ENCODE measurements at regions not wholly inside any gene's neighbourhood (a gene's known extent, or its start where the extent isn't known, plus 50 kb on each side); places are given as distances from the start of the nearest gene placed in this dataset.
"Not testable (repeated sequence)": the region's sequence is repeated elsewhere in the genome, so short reads cannot be mapped to it uniquely, and the experiment has no call there.

DNA sequence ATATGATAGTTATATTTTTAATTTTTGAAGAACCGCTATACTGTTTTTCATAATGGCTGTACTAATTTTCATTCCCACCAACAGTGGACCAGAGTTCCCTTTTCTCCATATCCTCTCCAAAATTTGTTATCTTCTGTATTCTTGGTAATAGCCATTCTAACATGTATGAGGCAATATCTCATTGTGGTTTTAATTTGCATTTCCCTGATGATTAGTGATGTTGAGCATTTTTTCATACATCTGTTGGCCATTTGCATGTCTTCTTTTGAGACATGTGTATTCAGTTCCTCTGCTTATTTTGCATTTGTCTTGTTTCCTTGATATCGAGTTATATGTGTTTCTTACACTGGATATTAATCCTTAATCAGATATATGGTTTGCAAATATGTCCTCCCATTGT is 770.8 kb upstream of the MBL2 start:
- no peak for DNase-seq (ENCODE audit: extremely low read depth, low read depth)

- DNase-seq (ENCODE audit: extremely low read depth, low read depth): peak; percentile 12
These were observed 764.9 kb upstream of the MBL2 start for GRCh38 chr10:53537508-53537907.

DNA sequence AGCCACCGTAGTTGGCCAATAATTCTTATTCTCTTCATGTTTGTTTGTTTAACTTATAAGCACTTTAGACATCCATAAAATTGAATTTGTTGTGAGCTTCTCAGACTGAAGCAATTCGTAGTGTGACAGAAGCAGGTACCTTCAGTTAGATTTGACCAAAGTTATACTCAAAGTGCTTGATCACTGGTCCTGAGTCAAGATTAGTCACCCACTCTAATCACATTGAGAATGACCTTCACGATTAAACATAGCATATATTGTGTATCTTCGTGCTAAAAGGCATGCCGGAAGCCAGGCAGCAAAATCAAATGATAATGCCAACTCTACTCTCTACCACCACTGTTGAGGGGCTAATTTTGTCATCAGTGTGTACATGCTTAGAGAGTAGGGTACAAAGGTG is 763.7 kb upstream of the MBL2 start:
- DNase-seq (ENCODE audit: extremely low read depth, low read depth): peak; percentile 41

GRCh38 chr10:53534428-53534827 is 761.8 kb upstream of the MBL2 start:
- DNase-seq (ENCODE audit: extremely low read depth, low read depth): no peak

DNA sequence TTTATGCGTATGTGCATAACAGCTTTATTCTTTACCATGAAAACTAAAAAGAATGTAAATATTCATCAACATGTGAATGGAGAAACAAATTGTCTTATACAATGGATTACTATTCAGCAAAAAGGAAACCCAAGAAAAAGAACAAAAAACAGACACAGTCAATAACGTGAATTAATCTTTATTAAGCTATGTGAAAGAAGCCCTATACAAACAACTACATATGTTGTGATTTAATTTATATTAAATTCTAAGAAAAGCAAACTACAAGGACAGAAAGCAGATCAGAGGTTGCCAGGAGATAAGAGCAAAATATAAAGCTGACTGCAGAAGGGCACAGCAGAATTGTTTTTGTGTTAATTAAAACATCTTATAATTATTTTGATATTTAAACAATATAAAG is 756.4 kb upstream of the MBL2 start:
- DNase-seq (ENCODE audit: extremely low read depth, low read depth): no peak

GRCh38 chr10:53521046-53521445 is 748.5 kb upstream of the MBL2 start:
- no peak for DNase-seq (ENCODE audit: extremely low read depth, low read depth)

- DNase-seq (ENCODE audit: extremely low read depth, low read depth): no peak
These were observed 735.6 kb upstream of the MBL2 start for GRCh38 chr10:53508197-53508596.

DNA sequence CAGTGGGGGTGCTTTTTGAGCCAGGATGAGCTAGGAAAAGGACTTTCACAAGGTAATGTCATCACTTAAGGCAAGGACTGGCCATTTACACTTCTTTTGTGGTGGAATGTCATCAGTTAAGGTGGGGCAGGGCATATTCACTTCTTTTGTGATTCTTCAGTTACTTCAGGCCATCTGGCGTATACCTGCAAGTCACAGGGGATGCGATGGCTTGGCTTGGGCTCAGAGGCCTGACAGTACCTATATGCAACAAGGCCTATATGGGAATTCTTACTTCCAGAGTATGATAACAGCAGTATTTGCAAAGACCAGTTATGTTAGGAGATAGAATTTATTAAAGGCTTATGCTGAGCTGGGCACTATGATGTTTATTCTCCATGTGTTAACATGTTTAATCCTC is 731.9 kb upstream of the MBL2 start:
- not testable (repeated sequence) for DNase-seq (ENCODE audit: extremely low read depth, low read depth)

- no peak for DNase-seq (ENCODE audit: extremely low read depth, low read depth)
These were observed 719.2 kb upstream of the MBL2 start for GRCh38 chr10:53491774-53492173.

DNA sequence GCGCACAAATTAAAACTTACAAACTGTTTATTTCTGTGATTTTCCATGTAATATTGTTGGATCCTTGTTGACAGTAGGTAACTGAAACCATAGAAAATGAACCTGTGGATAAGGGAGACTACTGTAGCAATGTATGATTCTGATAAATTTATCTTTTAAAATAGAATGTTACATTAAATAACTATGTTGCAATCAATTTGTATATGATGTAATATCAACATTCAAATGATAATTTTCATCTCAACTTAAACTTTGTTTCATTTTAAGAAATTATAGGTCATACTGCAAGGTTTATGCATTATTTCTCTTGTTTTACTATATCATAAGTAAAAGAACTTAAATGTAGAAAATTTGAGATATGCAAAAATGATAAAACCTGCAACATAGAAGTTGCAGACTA is 718.0 kb upstream of the MBL2 start:
- no peak for DNase-seq (ENCODE audit: extremely low read depth, low read depth)

DNA sequence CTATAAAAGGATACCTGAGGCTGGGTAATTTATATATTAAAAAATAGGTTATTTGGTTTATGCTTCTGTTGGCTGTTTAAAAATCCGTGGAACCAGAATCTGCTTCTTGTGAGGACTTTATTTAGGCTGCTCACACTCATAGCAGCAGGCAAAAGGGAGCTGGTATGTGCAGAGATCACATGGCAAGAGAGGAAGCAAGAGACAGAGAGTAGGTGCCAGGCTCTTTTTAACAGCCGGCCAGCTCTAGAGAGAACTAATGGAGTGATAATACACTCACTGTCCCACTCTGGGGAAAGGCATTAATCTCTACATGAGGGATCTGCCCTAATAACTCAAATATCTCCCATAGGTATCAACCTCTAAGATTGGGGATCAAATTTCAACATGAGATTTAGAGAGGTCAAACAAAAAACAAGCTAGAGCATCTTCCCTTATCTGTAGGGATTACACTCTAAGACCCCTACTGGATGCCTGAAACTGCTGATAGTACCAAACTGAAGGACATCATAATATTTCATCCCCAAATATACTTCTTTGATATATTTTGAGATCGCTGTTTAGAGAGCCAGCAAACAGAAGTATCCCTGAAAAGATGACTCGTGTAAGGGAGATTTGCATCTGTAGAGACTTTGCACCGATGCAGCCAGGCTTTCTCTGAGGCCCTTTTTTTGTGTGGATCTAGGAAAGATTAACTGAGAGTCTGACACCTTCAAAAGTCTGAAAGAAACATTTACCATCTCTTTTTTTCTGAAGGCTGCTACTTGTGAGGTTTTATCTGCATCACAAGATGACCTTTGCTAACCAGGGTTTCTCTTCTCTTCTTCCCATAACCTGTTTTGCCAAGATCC is 717.0 kb upstream of the MBL2 start:
- DNase-seq (ENCODE audit: extremely low read depth, low read depth): no peak

- DNase-seq (ENCODE audit: extremely low read depth, low read depth): no peak
These were observed 714.7 kb upstream of the MBL2 start for GRCh38 chr10:53487019-53487983.

GRCh38 chr10:53485422-53485821 is 712.8 kb upstream of the MBL2 start:
- DNase-seq (ENCODE audit: extremely low read depth, low read depth): not testable (repeated sequence)

DNA sequence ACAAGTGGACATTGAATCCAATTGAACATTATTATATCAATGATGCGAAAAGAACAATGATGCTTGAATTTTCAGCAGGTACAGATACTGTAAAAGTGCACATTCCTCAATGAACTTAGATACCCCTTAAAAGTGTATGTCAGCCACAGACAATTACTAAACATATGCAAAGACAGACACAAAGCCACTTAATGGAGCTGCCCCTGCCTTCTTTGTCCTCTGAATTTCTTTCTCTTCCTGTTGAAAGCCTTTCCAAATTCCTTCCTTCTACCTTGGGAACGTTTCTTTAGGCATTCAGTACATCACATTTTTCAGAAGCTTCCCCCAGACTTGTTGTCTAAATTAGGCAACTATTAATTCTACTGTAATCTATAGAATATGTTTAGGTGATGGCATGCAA is 706.8 kb upstream of the MBL2 start:
- DNase-seq (ENCODE audit: extremely low read depth, low read depth): no peak

GRCh38 chr10:53477313-53477675 is 704.7 kb upstream of the MBL2 start:
- DNase-seq (ENCODE audit: extremely low read depth, low read depth): no peak

DNA sequence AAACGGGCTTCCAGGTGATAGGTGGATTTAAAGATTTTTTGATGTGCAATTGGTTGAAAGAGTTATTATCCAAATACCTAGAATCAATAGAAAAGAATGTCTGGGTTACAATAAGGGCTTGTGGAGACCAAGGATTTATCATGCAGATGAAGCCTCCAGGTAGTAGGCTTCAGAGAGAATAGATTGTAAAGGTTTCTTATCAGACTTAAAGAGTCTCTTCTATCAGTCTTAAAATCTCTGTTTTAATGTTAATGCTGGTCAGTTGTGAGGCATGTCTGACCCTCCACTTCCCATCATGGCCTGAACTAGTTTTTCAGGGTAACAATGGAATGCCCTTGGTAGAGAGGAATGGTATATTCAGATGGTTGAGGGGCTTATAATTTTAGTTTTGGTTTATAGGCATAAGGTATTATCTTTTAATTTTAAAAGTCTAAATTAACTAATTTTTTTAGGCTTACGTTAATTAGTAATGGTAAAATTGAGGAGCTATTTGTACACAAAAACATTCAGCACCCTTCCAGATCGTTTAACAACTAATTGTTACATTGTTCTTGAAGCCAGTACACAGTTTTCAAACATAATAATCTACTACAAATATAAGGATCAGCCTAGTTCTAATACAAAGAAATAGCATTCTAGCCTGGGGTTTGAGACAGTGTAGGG is 704.2 kb upstream of the MBL2 start:
- DNase-seq (ENCODE audit: extremely low read depth, low read depth): no peak

GRCh38 chr10:53469383-53469782 is 696.8 kb upstream of the MBL2 start:
- DNase-seq (ENCODE audit: extremely low read depth, low read depth): no peak

- DNase-seq (ENCODE audit: extremely low read depth, low read depth): no peak
These were observed 691.0 kb upstream of the MBL2 start for GRCh38 chr10:53463539-53463938.

DNA sequence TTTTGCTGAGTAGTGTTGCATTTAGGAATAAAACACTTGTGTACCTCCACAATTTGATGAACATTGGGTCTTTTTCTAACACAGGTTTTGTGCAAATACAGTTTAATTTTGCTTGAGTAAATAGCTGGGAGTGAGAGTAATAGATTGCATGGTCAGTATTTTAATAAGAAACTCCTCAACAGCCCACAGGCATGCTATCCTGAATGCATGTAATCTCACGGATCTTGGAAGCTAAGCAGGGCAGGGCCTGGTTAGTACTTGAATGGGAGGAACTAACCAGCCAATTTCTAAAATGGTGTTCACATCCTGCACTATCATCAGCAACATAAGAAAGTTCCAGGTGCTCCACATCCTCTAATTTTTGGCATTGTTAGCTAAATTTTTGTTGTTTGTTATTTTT is 685.4 kb upstream of the MBL2 start:
- no peak for DNase-seq (ENCODE audit: extremely low read depth, low read depth)

GRCh38 chr10:53453196-53453595 is 680.6 kb upstream of the MBL2 start:
- DNase-seq (ENCODE audit: extremely low read depth, low read depth): no peak

DNA sequence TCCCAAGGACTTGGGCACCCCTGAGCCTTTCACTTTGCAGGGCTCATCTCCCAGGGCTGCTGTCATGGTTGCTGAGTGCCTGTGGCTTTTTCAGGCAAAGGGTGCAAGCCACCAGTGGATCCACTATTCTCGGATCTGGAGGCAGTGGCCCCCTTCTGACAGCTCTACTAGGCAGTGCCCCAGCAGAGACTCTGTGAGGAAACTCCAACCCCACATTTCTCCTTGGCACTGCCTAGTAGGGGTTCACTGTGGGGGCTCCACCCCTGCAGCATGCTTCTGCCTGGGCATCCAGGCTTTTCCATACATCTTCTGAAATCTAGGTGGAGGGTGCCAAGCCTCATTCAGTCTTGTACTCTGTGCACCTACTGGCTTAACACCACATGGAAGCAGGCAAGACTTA is 675.0 kb upstream of the MBL2 start:
- no peak for DNase-seq (ENCODE audit: extremely low read depth, low read depth)
